ENCODE measurements at regions not wholly inside any gene's neighbourhood (a gene's known extent, or its start where the extent isn't known, plus 50 kb on each side); places are given as distances from the start of the nearest gene placed in this dataset.
"Not testable (repeated sequence)": the region's sequence is repeated elsewhere in the genome, so short reads cannot be mapped to it uniquely, and the experiment has no call there.

DNA sequence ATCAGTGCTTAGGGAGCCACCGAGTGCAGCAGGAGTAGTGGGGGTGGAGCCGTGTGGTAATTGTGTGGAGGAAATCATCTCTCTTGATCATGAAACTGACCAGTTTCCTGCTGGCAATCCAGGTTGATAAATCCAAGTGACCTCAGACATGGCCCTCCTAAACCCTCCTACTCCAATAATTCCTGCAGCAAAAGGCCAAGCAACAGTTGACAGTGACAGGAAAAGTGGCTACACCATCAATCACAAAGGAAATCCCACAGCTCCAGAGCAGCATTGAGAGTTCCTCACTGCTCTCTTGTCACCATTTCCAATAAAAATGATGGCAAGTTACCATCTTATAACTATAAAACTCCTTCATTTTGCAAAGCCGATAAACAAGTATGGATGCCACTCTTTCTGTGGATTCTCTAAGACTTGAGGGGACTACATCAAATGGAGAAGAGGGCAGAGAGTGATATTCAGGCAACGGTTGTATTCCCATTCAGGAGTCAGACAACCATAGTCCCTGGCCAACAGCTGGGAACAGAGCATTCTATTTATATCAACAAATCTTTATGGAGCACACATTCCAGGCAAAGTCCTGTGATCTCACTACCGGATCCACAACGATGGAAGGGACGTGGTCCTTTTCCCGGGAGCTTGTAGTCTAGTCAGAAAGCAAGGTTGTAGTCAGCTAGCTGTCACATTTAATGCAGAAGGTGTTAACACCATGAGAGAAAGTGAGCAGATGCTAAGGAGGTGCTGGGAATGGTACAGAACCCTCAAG, 312.5 kb upstream of the CTNNB1 start:
- no peak for DNase-seq (ENCODE audit: low read depth in 1 of 2, low spot score in 1 of 2)

DNA sequence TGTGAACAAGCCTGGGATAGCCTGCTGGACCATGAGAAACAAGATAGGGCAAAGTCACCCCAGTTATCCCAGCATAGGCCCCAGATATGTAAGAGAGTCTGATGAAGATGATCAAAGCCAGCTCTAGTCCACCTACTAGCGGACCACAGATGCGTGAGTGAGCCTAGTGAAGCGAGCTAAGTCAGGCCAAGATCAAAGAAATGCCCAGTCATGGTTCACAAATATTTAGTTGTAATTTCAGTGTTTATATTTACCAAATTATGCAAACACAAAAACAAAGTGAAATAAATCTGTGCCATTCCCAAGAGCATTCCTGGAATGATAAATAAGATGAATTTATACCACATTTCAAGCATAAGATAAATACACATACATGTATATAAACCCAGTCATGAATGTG, 308.1 kb upstream of the CTNNB1 start:
- no peak for DNase-seq (ENCODE audit: low read depth in 1 of 2, low spot score in 1 of 2)

DNA sequence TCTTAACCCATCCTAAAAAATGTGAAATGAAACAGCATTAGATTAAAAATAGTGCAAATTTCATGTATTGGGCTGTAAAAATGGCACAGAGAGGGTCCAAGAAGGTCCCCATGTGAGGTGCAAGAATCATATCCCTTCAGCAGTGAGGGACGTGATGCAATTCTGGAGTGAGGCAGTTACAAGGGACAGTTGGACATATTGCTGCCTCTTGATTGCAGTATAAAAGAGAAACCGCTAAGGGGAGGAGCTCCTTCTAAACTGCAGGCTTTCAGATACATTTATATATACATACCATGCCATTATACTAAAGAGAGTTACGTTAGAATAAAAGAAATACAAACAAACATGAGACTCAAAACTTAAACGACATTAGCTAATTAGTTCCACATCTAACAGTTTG, 304.2 kb upstream of the CTNNB1 start:
- DNase-seq (ENCODE audit: low read depth in 1 of 2, low spot score in 1 of 2): no peak

DNA sequence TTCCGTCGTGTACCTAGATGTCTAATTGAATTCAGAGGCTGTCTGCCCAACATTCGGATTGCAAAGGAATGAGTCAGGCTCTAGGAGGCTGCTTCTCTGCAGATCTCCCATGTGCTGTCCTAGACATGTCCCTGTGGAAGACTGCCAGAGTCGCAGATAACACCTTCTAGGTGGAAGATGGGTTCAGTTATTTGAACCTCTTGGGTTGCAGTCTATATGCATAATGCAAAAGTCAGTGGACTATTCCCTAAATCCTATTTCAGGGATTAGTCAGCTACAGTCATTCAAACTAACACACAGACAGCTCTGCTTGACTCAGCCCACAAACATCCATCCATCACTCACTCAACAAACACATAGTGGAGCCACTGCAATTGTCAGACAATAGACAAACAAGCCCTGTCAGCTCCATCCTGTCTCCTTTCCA, 300.0 kb upstream of the CTNNB1 start:
- no peak for DNase-seq (ENCODE audit: low read depth in 1 of 2, low spot score in 1 of 2)

DNA sequence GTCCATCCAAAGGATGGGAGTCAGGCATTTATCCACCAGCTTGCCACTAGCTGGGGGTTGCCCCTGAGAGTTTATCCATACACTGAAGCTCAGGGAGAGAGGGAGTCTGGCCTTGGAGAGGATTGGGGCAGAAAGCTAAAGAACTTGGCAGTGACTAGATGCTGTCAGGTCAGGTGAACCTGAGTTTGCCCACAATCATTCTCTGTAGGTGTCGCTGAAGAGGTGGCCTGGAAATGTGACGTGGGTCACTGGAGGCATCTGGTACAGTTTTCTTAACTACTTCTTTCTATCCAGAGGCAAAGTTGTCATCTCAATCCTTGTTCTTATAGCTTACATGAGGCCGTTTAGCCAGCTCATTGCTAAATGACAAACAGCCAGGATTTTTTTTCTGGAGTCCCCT, 298.0 kb upstream of the CTNNB1 start:
- DNase-seq (ENCODE audit: low read depth in 1 of 2, low spot score in 1 of 2): no peak

DNA sequence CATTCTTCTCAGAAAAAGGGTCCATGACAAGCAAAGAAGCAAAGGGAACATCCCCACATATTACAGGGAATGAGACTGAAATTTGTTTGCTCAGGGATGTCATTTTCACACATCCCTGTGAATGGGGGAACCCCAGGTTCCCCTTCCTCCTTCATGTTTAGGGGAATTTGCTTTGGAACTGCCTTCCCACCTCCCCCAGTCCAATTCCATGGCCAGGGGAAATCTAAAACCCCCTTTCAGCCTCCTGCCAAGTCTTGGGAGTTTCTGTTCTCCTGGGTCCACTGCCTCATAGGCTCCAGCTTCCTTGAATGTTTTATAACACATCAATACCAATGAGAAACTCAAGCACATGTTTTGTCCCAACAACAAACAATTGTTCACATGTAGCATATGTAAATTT, 297.5 kb upstream of the CTNNB1 start:
- DNase-seq (ENCODE audit: low read depth in 1 of 2, low spot score in 1 of 2): no peak

DNA sequence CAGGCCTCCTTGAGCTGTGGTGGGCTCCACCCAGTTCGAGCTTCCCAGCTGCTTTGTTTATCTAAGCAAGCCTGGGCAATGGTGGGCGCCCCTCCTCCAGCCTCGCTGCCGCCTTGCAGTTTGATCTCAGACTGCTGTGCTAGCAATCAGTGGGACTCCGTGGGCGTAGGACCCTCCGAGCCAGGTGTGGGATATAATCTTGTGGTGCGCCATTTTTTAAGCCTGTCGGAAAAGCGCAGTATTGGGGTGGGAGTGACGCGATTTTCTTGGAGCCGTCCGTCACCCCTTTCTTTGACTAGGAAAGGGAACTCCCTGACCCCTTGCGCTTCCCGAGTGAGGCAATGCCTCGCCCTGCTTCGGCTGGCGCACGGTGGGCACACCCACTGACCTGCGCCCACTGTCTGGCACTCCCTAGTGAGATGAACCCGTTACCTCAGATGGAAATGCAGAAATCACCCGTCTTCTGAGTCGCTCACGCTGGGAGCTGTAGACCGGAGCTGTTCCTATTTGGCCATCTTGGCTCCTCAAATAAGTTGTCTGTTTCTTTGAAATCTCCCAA, 291.3 kb upstream of the CTNNB1 start:
- DNase-seq (ENCODE audit: low read depth in 1 of 2, low spot score in 1 of 2): not testable (repeated sequence)

DNA sequence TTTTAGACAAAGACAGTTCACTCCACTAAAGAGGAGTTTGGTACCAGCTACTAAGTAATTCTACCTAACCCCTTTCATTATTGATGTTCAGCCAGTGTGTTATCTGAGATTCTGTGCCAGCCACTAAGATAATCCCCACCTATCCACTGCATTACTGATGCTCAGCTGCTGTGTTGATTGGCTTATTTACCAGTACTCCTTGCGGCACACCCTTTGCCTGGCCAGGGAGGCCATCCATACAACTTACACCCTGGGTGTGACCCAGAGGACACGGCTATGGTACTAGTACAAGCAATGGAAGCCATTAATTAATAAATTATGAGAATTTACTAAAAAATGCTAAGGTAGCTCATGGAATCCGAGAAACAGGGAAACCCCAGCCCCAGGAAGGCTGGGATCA, 290.7 kb upstream of the CTNNB1 start:
- no peak for DNase-seq (ENCODE audit: low read depth in 1 of 2, low spot score in 1 of 2)

DNA sequence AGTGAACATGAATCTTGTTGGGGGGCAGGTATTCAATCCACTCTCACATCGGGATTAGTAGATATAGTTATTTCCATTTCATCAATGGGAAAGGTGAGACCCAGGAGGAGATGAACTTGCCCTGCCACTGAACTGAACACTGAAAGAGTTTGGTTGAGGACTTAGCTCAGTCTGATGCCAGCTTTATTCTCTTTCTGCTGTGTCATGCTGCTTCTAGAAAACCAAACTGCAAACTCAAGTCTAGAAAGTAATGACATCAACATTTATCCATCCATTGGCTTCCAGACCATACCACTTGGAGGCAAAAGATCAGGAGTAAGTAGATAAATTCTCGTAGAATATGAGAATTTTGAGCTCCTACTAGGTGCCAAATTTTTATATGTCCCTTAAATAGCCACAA, 288.0 kb upstream of the CTNNB1 start:
- DNase-seq (ENCODE audit: low read depth in 1 of 2, low spot score in 1 of 2): no peak

DNA sequence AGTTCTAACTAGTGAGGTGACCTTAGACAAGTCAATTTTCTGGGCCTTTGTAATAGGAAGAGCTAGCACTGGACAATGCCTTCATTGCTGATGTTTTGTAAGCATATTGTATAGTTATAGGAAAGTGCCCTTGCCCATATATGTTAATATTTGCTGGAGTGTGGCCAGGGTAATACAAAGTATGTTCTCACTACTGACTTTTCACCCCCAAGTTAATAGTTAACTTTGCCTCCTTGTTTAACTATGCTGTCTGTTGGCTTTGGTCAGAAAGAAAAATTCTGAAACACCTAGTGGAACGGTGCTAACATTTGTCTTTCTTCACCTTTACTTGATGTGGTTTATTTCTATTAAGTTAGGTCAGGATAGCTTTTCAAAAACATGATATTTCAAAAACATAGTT, 287.4 kb upstream of the CTNNB1 start:
- no peak for DNase-seq (ENCODE audit: low read depth in 1 of 2, low spot score in 1 of 2)

DNA sequence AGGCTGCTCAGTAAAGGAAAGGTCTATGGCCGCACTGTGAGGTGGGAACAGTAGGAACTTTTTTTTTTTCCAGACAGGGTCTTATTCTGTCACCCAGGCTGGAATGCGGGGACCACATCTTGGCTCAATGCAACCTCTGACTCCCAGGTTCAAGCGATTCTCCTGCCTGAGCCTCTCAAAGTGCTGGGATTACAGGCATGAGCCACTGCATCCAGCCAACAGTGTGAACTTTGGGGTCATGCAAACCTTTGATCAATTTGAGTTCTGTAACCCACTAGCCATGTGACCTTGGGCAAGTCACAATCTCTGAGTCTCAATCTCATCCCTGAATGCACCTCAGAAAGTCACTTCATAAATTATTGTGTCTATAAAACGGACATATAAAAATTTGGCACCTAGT, 286.8 kb upstream of the CTNNB1 start:
- no peak for DNase-seq (ENCODE audit: low read depth in 1 of 2, low spot score in 1 of 2)

DNA sequence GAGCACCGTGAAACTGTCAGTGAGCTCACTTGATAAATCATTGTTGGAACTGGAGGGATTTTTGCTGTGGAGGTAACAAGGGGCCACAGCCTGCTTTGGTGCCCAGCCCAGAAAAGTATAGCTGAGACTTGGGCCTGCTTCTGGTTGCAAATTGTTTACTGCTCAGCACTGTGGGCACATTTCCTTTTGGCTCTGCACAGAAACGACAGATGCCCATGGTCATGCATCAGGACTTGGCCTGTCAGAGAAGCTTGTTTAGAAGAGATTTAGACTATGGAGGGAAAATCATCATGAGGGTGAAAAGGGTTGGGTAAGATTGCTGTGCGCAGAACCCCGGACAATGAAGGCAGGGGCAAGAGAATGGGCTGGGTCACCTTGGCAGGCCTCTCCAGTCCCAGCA, 286.1 kb upstream of the CTNNB1 start:
- DNase-seq (ENCODE audit: low read depth in 1 of 2, low spot score in 1 of 2): no peak

DNA sequence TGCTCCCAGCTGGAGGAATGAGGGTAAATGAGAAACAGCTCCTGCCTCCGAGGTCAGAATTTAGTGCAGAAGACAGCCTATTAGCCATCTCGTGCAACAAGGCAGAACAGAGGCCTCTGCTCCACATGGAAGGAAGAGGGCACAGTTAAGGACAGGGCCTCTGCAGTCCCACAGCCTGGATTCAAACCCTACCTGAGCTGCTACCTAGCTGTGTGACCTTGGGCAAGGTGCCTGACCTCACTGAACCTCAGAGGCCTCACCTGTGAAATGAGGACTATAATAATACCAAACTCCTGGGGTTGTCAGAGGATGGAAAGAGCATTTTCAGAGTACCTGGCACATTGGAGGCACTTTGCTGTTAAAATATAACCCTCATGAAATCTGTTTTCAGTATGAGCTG, 285.7 kb upstream of the CTNNB1 start:
- no peak for DNase-seq (ENCODE audit: low read depth in 1 of 2, low spot score in 1 of 2)

DNA sequence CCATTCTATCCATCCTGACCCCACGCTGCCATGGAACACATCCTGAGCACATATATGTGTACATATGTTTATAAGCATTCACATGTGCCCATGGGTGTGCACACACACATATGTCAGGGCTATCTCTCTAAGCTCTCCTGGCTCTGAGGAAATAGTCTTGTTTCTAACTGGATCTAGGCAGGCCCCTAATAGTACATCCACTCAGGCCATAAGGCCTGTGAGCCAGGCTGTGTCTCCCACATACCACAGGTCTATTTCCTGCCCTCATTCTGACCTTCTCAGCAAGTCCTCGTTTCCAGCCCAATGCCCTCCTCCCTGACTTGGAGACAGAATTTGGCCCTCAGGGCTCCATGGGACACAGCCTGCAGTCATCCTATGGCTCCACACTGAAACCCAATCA, 284.8 kb upstream of the CTNNB1 start:
- no peak for DNase-seq (ENCODE audit: low read depth in 1 of 2, low spot score in 1 of 2)

DNA sequence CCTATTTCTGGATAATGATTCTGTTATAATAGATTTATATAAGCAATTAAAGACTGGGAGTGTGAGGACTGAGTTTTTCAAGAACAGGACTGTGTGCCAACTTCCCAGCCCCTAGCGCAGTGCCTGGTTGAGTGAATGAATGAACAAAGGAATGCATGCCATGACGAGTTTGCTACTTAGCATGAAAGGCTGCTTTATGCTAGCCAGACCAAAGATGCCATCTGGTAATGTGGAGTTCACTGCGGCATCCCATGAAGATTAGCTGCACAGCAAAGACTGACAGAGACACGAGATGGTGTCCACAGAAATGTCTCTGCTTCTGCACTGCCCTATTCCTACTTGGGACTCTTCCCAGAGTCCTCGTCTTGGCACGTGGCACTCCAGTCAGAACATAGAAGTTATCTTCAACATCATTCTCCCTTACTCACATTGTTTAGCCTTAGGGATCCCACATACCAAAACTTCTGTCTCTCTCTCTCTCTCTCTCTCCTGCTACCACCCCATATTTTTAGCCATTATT, 283.9 kb upstream of the CTNNB1 start:
- DNase-seq (ENCODE audit: low read depth in 1 of 2, low spot score in 1 of 2): no peak

DNA sequence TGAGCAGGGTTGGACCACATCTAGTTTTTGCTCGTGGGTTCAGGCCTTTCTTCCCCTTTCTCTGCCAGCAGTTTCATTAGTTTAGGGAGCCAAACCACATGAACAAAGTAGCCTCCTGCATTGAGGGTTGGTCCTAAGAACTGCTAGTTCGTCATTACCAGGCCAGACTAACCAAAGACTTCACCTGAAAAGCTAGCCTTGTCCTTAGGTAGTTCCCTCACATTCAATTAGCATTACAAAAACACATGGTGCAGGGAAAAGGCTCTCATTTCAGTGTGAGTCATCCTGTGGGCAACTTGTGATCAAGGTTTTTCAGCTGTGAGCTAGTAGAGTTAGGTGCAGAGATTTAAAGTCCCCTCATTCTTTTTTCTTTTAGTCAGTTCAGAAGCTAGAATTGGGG, 279.3 kb upstream of the CTNNB1 start:
- no peak for DNase-seq (ENCODE audit: low read depth in 1 of 2, low spot score in 1 of 2)

DNA sequence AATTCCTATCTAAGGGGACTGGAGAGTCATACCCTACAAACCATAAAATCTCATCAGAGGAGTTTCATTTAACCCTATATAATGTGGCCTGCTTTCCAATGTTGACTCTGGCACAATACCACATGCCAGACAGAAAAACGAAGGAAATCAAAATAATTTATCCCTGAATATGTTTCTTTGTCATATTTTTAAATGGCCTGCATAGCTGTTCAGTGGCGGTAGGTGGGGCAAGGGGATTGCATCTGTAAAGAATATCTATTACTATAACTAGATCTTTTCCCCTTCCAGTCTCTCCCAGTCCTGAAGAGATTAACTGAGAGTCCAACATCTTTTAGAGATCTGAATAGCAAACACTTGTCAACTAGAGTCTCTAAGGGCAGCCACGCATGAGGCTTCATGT, 278.1 kb upstream of the CTNNB1 start:
- DNase-seq (ENCODE audit: low read depth in 1 of 2, low spot score in 1 of 2): no peak

DNA sequence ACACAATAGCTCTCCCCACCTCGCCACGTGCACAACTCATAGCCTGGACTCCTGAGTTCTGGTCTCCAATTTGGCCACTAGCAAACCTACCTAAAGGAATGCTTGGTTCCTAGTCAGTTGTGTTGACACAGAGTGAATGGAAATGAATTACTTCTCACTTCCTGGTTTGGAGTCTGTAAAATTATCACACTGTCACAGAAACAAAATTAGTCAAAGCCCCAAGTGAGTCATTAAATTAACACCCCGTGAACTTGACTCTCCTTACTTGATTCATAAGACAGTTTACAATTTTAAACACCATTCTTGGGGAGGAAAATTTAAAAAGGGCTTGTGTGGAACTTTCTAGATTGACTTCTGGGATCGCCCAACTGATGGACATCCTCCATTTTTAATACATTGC, 276.2 kb upstream of the CTNNB1 start:
- DNase-seq (ENCODE audit: low read depth in 1 of 2, low spot score in 1 of 2): no peak

DNA sequence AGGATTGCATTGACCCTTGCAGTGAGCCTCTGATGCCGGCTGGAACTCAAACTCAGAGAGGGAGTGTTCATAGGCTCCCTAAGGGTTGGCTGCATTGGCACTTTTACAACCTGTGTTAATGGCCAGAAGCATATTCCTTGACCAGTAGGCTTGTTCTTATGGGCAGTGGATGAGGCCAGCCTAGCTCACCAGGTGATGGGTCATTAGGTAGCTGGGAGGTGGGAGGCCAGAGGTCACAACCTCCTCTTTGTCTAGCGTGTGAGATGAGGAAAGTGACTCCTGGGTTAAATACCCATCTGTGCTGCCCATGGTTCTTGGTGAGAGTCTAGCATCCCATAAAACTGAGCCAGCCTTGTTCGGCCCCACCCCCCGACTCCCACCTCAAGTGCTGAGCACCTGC, 275.7 kb upstream of the CTNNB1 start:
- DNase-seq (ENCODE audit: low read depth in 1 of 2, low spot score in 1 of 2): no peak

DNA sequence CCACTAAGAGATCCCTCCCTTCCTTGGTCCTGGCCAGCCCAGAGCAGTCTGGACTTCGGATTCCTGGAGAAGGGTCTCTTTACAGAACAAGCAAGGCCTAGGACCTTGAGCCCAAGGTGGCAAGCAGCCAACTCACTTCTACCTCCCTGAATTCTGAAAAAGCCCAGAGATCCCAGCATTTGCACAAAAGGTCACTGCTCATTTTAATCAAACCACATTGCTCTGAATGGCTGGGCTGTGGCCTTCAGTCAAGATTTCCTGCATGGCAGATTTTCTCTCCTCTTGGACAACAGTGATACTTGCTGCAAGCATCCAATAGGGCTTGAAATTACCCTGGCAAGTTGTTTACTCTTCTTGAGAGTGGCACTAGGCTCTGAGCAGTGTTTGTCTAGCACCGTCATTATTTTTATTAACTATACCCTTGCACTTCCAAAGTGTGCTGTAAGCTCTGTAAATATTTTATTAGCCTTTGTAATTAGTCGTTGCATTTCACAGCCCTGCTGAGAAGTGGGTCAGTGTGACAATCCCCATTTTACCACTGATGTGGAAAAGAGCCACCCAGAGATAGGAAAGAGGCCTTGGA, 274.7 kb upstream of the CTNNB1 start:
- DNase-seq (ENCODE audit: low read depth in 1 of 2, low spot score in 1 of 2): no peak

DNA sequence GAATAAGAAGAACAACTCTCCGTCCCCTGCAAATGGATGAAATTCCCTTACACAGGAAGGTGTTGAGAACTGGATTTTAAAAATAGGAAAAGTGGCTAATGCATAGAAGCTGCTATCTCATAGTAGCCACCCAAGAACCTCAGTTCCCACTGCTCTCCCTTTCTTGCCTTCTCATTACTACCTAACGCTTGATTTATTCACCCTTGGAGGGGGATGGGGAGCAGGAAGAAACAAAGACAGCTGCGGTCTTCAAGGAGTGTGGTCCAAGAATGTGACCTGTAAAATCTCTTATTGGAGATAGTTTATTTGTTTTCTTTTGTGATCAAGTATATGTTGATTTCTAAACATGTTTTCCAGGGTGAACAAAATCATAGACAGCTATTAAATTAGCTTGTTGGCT, 274.1 kb upstream of the CTNNB1 start:
- DNase-seq (ENCODE audit: low read depth in 1 of 2, low spot score in 1 of 2): no peak

DNA sequence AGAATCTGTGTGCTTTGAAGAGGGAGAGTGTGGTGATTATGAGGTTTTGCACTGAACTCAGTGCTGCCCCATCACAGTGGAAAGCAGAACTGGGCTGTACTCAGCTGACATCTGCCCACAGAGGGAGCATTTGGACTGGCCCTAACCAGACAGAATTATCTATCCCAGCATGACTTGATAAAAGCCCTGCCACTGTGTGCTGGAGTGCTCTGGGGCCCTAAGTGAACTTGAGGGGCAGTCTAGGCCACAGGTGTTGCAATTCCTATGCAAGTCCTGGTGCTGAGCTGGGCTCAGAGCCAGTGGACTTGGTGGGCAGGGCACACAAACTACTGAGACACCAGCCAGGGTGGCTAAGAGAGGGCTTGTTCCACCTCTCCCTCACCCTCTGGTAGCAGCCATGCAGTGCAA, 269.2 kb upstream of the CTNNB1 start:
- no peak for DNase-seq (ENCODE audit: low read depth in 1 of 2, low spot score in 1 of 2)

DNA sequence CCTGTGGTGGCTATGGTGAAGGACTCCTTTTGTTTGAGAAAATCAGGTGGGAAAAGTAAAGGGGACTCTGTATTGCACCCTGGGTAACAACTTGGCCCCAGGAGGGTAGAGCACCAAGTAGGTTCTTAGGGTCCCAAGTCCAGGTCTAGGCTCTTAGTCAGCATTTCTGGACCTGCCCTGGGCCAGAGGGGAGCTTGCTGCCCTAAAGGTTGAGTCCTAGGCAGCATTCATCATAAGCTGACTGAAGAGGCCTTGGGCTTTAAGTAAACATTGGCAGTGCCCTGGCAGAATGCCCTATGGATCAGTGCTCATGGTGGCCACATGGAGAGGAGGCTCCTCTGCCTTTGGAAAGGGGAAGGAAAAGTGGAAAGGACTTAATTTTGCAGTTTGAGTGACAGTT, 268.5 kb upstream of the CTNNB1 start:
- no peak for DNase-seq (ENCODE audit: low read depth in 1 of 2, low spot score in 1 of 2)
